ENCODE measurements at regions not wholly inside any gene's neighbourhood (a gene's known extent, or its start where the extent isn't known, plus 50 kb on each side); places are given as distances from the start of the nearest gene placed in this dataset.
"Not testable (repeated sequence)": the region's sequence is repeated elsewhere in the genome, so short reads cannot be mapped to it uniquely, and the experiment has no call there.

DNA sequence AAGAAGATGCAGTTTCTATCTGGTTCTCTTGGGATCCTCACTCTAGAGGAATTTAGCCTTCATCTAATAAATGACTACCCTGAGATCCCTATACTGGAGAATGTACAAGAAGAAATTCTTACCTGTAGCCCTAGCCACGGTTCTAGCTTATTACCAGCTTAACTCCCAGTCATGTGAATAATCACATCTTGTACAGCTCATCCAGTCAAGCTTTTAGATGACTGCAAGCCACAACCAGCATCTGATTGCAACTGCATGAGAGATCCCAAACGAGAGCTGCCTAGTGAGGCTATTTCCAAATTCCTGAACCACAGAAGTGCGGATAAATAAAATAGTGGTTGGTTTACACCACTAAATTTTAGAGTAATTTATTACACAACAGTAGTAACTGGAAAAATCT, 196.0 kb upstream of the CPHXL start:
- DNase-seq (ENCODE audit: low read depth), result no peak

DNA sequence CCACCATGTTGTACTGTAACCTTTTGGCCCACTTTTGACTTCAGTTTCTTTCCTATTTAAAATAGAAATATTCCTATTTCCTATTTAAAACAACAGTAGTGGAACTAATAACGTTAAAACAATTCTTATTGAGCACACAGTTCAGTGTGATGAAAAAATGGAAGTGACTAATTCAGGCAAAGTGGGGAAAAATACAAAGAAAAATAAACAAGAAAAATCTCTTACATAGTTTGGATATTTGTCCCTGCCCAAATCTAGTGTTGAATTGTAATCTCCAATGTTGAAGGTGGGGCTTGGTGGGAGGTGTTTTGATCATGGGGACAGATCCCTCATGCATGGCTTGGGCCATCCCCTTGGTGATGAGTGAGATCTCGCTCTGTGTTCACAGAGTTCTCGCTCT, 198.1 kb upstream of the CPHXL start:
- DNase-seq (ENCODE audit: low read depth), result peak; percentile 23

GRCh38 chr16:75927810-75928209, 201.5 kb upstream of the CPHXL start:
- DNase-seq (ENCODE audit: low read depth), result no peak

GRCh38 chr16:75928295-75928694, 202.0 kb upstream of the CPHXL start:
- DNase-seq (ENCODE audit: low read depth), result peak; percentile 35

GRCh38 chr16:75929046-75929445, 202.8 kb upstream of the CPHXL start:
- peak; percentile 71 for DNase-seq (ENCODE audit: low read depth)

DNA sequence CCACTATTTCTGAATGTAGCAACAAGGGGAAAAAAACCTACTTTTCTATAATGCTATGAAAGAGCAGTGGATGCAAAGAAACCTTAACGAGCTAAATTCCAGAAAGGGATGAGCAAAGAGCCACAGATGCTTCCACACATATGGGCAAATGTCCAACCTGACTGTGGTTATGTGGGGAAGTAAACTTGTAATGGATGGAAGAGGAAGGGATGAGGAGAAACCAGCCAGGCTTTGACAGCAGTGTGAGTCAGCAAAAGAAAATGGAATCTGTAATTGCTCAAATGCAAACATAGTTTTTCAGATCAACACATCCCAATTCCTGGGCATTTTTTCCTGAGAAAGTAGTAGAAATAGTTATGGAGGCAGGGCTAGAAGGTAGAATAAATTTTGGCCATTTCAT, 204.8 kb upstream of the CPHXL start:
- peak; percentile 91 for DNase-seq (ENCODE audit: low read depth)

- DNase-seq (ENCODE audit: low read depth), result peak; percentile 13
Measured at GRCh38 chr16:75931970-75932369, 205.7 kb upstream of the CPHXL start.

- no peak for DNase-seq (ENCODE audit: low read depth)
Measured at GRCh38 chr16:75938818-75939217, 212.5 kb upstream of the CPHXL start.

- no peak for DNase-seq (ENCODE audit: low read depth)
Measured at GRCh38 chr16:75942351-75942750, 216.1 kb upstream of the CPHXL start.

- no peak for DNase-seq (ENCODE audit: low read depth)
Measured at GRCh38 chr16:75942936-75943335, 216.6 kb upstream of the CPHXL start.

DNA sequence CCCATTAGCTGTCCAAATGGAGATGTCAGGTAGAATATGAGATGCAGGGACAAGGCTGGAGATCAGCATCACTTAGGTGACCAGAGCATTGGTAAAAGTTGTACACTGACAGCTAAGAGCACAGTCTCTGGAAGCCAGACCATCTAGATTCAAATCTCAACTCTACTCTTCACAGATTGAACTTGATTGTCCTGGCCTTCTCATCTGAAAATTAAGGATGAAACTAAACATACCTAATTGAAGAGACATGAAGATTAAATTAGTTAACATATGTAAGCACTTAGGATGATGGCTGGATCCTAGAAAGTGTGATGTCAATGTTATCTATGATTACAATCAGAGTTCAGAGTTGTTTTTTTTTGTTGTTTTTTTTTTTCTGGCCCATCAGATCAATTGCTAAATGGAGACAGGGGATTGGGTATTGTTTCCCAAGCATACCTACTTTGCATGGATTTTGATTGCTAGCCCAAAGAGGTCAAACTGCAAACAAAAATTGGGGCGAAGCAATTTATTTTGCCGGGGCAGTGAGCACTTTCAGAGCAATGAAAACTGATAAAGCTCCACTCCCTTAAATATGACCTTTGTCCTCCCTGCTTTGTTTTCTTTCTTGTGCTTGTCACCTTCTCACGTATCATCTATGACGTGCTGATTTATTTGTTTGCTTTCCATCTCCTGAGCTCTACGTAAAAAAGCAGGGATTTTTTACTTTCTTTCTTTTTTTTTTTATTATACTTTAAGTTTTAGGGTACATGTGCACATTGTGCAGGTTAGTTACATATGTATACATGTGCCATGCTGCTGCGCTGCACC, 217.6 kb upstream of the CPHXL start:
- DNase-seq (ENCODE audit: low read depth), result no peak

GRCh38 chr16:75945916-75946457, 219.7 kb upstream of the CPHXL start:
- DNase-seq (ENCODE audit: low read depth), result no peak

DNA sequence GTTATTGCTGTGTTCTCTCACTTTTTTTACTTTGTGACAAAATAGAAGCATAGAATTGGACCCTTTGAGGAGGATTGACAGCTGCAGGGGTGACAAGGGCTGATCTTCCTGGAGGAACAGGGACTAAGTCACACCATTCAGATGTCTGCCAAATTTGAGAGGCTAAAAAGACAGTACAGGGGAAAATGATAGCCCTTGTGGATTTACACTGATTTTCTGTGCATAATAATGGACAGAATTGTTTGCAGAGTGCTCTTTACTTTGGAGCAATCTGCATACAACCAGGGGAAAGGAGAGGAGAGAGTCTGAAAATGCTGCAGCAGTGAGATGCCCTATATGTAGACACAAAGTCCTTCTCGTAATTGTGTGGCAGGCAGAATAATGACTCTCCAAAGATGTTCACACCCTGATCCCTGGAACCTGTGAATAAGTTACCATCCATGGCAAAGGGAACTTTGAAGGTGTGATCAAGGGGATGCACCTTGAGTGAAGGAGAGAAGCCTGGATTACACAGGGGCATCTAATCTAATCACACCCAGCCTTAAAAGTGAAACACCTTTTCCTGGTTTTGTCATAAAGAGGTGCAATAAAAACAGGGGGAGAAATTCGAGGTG, 221.4 kb upstream of the CPHXL start:
- no peak for DNase-seq (ENCODE audit: low read depth)

GRCh38 chr16:75948441-75948840, 222.2 kb upstream of the CPHXL start:
- DNase-seq (ENCODE audit: low read depth), result no peak

DNA sequence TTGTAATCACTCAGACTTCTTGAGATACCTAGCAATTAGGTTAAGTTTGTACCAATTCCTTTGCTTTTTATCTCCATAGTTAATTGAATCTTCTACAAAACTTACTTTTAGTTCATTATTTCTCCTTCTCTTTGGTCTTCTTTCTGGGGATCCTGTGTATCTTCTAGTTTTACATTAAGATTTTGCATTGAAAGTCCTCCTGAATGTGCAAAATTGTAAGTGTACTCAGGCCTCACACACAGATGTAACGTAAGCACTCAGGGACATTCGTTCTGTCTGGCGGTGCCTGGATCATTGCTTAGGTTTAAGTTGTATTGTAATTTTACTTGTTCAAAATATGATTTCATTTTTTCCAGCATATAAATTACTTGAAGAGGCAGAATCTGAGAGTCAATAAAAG, 222.6 kb upstream of the CPHXL start:
- no peak for DNase-seq (ENCODE audit: low read depth)

GRCh38 chr16:75952124-75952523, 225.8 kb upstream of the CPHXL start:
- no peak for DNase-seq (ENCODE audit: low read depth)

DNA sequence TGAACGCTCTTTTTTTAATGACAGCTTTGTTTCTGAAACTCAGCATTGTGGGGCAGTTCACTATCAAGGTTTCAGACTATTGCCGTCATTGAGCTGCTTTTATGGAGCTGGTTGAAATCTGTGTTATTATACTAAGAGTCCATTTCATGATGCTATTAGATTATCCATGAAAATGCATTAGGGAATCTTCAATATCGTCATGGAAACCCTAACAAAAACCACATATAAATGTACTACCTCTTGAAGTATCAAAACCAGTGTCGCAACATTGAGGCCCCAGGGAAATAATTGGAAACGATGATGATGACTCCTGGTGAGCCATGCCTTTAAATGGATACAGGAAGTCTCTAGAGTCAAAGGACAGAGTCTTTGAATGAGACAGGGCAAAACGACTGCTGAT, 231.6 kb upstream of the CPHXL start:
- DNase-seq (ENCODE audit: low read depth), result peak; percentile 7

DNA sequence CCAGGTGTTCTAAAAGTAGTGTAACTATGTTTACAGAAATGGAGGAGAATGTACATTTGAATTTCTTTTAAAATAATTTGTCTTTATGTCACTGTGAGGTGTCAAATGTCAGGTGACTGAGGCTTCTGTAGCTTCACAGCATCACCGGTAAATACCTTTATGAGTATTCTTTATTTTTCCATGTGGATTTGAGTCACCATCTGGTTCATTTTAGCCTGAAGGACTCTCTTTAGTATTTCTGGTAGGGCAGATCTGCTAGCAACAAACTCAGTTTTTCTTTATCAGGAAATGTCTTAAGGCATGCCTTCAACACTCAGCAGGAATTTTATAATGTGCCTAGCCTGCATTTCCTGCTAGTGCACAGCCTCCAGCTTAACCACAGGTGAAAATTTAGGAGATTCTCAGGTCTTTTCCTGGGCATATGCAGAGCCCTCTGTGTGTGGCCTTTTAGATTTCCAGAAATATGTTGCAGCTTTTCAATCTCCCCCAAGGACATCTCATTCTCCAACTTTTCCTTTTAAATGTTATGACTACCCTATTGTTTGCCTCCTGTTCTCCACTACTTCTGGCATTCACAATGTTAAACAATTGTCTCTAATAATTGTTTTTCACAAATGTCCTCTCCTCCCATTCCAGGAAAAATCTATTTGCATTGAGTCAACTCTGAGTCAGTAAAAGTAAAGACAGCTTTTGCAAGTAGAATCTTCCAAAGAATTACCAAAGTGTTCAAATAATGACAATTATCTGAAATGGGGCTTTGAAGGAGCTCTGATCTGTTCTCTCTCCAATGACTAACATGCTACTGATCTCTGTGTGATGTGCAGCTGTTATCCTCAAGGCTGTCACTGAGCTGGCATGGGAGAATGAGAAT, 239.4 kb upstream of the CPHXL start:
- DNase-seq (ENCODE audit: low read depth), result peak; percentile 82

DNA sequence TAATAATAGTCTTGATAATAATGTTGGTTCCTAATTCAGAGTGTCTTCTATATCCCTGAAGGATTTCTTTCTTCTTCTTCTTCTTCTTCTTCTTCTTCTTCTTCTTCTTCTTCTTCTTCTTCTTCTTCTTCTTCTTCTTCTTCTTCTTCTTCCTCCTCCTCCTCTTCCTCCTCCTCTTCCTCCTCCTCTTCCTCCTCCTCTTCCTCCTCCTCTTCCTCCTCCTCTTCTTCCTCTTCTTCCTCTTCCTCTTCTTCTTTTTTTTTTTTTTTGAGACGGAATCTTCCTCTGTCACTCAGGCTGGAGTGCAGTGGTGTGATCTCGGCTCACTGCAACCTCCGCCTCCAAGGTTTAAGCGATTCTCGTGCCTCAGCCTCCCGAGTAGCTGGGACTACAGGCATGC, 242.8 kb upstream of the CPHXL start:
- DNase-seq (ENCODE audit: low read depth), result not testable (repeated sequence)

DNA sequence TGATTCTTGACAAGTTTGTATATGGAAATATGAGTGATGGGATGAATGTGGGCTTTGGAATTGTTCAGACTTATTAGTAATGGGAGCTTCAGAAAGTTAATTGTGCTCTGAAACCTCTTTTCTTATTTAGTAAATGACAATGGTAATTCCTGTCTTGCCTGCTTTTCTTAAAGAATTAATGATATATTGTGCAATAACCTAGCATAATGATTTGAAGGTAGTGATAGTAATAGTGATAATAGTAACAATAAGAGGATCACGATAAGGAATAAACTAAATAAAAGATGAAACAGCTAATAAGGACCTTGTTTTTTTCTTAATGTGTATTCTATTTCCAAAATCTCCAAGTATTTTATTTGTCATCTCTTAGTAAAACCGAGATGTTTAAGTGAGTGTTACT, 245.0 kb upstream of the CPHXL start:
- DNase-seq (ENCODE audit: low read depth), result no peak

DNA sequence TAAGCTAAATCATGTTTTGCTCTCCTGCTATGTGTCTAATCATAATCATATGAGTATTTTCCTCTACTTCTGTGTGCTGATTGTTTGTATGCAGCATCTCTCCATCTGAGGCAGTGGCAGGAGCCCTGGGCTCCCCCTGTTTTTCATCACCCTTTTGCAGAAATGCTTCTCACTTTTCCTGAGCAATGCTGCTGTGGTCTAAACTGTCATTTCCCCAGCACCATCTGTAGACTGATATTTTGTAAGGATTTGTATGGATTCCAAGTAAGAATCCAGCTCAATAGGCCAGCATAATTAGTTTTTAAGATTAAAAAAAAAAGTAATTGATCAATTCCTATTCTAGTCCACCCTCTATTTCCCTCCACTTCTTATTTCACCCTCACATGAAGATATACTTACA, 257.0 kb upstream of the CPHXL start:
- no peak for DNase-seq (ENCODE audit: low read depth)

DNA sequence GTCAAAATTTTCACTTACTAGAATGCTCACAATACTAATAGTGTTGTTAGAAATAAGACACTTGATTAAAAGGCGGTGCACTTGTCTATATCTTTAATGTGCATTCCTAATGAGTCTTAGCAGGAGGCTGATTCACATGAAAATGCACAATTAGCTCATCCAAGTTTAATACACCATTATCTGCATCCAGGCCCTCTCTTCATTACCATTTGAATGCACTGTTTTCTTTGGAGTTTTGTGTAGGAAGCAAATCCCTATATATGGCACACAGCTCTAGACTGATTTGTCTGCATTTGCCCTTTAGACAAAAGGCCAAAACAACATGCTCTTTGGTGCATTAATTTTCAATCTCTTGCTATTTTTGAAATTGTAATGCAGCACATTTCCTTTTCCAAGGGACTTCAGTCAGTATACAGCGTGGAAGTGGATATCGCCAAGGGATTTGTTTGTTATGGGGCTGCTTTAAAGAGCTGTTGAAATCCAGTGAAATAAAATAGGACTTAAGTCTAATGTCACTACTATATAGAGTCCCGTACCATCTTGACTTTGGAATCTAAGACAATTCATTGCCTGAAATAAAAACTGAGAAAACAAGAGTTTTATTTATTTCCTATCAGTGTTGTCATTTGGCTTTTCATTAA, 257.6 kb upstream of the CPHXL start:
- DNase-seq (ENCODE audit: low read depth), result no peak

All from LHCN-M2 (cell line).